ENCODE measurements at regions not wholly inside any gene's neighbourhood (a gene's known extent, or its start where the extent isn't known, plus 50 kb on each side); places are given as distances from the start of the nearest gene placed in this dataset.

DNA sequence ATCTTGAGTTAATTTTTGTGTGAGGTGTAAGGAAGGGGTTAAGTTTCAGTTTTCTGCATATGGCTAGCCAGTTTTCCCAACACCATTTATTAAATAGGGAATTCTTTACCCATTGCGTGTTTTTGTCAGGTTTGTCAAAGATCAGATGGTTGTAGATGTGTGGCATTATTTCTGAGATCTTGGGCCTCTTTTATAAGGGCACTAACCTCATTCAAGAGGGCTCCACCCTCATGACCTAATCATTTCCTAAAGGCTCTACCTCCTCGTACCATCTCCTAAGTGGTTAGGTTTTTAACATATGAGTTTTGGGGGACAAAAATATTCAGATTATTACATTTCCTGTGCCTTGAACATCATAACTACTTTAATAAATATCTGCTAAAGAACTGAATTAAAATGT, 510.9 kb downstream of the UTRN start:
- TF ChIP-seq POLR2A (IDR thresholded peaks at IDR 0.05) = no peak
- TF ChIP-seq, protein P1, sequence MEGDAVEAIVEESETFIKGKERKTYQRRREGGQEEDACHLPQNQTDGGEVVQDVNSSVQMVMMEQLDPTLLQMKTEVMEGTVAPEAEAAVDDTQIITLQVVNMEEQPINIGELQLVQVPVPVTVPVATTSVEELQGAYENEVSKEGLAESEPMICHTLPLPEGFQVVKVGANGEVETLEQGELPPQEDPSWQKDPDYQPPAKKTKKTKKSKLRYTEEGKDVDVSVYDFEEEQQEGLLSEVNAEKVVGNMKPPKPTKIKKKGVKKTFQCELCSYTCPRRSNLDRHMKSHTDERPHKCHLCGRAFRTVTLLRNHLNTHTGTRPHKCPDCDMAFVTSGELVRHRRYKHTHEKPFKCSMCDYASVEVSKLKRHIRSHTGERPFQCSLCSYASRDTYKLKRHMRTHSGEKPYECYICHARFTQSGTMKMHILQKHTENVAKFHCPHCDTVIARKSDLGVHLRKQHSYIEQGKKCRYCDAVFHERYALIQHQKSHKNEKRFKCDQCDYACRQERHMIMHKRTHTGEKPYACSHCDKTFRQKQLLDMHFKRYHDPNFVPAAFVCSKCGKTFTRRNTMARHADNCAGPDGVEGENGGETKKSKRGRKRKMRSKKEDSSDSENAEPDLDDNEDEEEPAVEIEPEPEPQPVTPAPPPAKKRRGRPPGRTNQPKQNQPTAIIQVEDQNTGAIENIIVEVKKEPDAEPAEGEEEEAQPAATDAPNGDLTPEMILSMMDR (IDR thresholded peaks at IDR 0.05) = no peak
- intact Hi-C loops (cut with DNase I) = no loop called here

DNA sequence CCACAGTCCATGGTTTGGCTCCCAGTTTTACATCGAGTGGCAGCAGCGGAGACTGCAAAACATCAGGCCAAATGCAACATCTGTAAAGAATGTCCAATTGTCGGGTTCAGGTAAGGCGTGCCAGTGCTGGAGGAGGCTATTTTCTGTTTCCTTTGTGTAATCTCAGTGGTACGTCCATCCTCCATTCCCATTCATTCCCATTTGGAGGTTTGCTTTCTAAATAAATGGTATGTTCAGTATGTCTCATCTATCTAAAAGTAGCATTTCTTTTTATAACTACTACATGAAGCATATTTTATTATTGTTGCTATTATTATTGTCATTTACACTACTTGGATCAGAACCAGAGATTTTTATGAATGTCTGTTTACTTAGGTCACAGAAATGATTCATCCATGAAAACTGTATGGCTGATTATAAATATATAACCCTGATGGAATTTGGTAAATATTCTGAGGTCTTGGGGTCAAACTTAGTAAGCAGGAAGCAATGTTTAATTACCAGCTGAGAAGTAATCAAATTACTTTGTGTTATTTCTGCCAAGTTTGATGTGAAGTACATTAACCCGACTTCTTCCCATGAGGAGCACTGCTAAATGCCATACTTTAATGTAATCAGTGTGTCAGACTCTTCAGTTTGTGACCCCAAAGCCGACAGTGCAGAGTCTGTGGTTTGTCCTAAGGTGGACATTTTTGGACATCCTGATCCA, 512.9 kb downstream of the UTRN start:
- DNase-seq (no peak), ATAC-seq (no peak)
- Histone ChIP-seq H3K27ac (no peak overlapping the region), H3K4me3 (no peak overlapping the region), H3K9me3 (no peaks in the 10 kb centered on the region), H3K4me1 (no peaks in the 10 kb centered on the region), H3K36me3 (replicated peaks in 1 of 2; ENCODE audit: insufficient read depth in 1 of 2, low read depth in 2 of 2) (peaks cover 0 to 15% of the 10 kb centered on the region in 2 donors), H3K27me3 (no peaks in the 10 kb centered on the region)
- WGBS, 2 donors = 80 to 84% methylated on average over 7 of the region's 7 CpGs
- intact Hi-C loops (cut with DNase I) = no loop called here
- no peak for TF ChIP-seq POLR2A (IDR thresholded peaks at IDR 0.05)
- TF ChIP-seq, protein P1 (IDR thresholded peaks at IDR 0.05) = no peak

More for the DNA sequence above, 510.9 kb downstream of the UTRN start:
- H3K27ac ChIP-seq = no peak overlapping the region
- ATAC-seq (no peak), DNase-seq (no peak)
- WGBS, 2 donors = 98% methylated on average over 2 of the region's 2 CpGs
- H3K4me1 ChIP-seq = no peaks in the 10 kb centered on the region
- H3K36me3 ChIP-seq (replicated peaks in 1 of 2; ENCODE audit: insufficient read depth in 1 of 2, low read depth in 2 of 2) = peaks cover 0 to 15% of the 10 kb centered on the region in 2 donors
- no peaks in the 10 kb centered on the region for H3K9me3 ChIP-seq
- H3K27me3 ChIP-seq = no peaks in the 10 kb centered on the region
- no peak overlapping the region for H3K4me3 ChIP-seq

DNA sequence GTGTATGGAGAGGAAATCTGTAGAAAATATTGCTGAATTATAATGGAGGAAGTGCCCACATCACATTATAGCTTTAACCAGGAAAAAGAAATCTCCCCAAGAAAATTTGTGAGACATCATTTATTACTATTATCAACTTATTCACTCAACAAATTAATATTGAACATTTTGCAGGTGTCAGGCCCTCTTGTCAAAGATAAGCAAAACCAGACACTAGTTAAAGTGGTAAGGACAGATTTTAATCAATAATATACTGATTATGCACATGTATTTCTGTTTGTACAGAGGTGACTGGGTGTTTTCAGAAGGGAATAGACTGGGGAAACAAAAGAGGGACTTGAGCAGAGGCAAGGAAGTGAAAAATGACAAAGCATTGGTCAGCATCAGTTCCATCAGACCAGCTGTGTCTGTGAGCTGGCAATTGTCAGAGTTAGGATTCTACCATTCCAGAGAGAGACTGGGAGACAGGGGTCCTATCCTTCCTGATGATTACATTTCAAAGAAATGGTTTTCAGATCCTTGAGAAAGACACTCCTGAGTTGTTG, 519.2 kb downstream of the UTRN start:
- ATAC-seq = no peak

GRCh38 chr6:144805049-144805448, 519.9 kb downstream of the UTRN start:
- Histone ChIP-seq H3K27ac (no peak overlapping the region), H3K9me3 (no peaks in the 10 kb centered on the region), H3K27me3 (no peaks in the 10 kb centered on the region), H3K4me3 (no peak overlapping the region), H3K4me1 (no peaks in the 10 kb centered on the region), H3K36me3 (replicated peaks in 1 of 2; ENCODE audit: insufficient read depth in 1 of 2, low read depth in 2 of 2) (peaks cover 0 to 4% of the 10 kb centered on the region in 2 donors)
- ATAC-seq (no peak), DNase-seq (no peak)
- WGBS, 2 donors = 67 to 73% methylated on average over 1 of the region's 1 CpG
- intact Hi-C loops (cut with DNase I) = no loop called here
- TF ChIP-seq POLR2A (IDR thresholded peaks at IDR 0.05) = no peak
- TF ChIP-seq, protein P1 (IDR thresholded peaks at IDR 0.05) = no peak

More for the DNA sequence above, 519.2 kb downstream of the UTRN start:
- DNase-seq = no peak
- Histone ChIP-seq H3K4me1 (no peaks in the 10 kb centered on the region), H3K27me3 (no peaks in the 10 kb centered on the region), H3K4me3 (no peak overlapping the region), H3K9me3 (no peaks in the 10 kb centered on the region), H3K36me3 (replicated peaks in 1 of 2; ENCODE audit: insufficient read depth in 1 of 2, low read depth in 2 of 2) (peaks cover 0 to 4% of the 10 kb centered on the region in 2 donors), H3K27ac (no peak overlapping the region)
- TF ChIP-seq POLR2A (IDR thresholded peaks at IDR 0.05) = no peak
- TF ChIP-seq, protein P1 (IDR thresholded peaks at IDR 0.05) = no peak
- intact Hi-C loops (cut with DNase I) = no loop called here

DNA sequence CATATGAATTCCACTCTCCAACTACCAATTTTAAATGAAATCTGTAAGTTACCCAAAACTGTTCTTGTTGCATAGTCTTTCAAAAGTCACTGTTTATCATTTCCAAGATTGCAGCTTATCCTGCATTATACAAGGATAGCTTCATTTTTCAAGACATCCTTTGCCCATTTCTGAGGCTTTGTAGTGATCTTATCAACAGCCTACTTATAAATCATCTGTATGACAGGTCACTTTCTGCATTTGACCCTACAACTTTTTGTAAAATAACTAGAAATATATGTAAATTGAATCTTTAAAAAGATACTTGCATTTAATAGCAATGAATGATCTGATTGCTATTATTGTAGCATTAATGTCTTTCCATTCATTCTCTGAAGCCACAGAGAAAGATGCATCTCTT, 521.1 kb downstream of the UTRN start:
- peaks cover 5% of the 10 kb centered on the region for H3K4me1 ChIP-seq
- no peaks in the 10 kb centered on the region for H3K27me3 ChIP-seq
- intact Hi-C loops (cut with DNase I) = no loop called here
- TF ChIP-seq, protein P1 (IDR thresholded peaks at IDR 0.05) = no peak
- no peak for TF ChIP-seq POLR2A (IDR thresholded peaks at IDR 0.05)
- DNase-seq = no peak
- no peak for ATAC-seq
- no peak overlapping the region for H3K27ac ChIP-seq
- H3K4me3 ChIP-seq = no peak overlapping the region
- peaks cover 0 to 4% of the 10 kb centered on the region in 2 donors for H3K36me3 ChIP-seq (replicated peaks in 1 of 2; ENCODE audit: insufficient read depth in 1 of 2, low read depth in 2 of 2)
- no peaks in the 10 kb centered on the region for H3K9me3 ChIP-seq
